ENCODE measurements at regions not wholly inside any gene's neighbourhood (a gene's known extent, or its start where the extent isn't known, plus 50 kb on each side); places are given as distances from the start of the nearest gene placed in this dataset.

GRCh38 chr4:145988628-145989027, 50.0 kb upstream of the ZNF827 start:
- TF ChIP-seq POLR2A (IDR thresholded peaks at IDR 0.05): no peak
- TF ChIP-seq, protein P1, sequence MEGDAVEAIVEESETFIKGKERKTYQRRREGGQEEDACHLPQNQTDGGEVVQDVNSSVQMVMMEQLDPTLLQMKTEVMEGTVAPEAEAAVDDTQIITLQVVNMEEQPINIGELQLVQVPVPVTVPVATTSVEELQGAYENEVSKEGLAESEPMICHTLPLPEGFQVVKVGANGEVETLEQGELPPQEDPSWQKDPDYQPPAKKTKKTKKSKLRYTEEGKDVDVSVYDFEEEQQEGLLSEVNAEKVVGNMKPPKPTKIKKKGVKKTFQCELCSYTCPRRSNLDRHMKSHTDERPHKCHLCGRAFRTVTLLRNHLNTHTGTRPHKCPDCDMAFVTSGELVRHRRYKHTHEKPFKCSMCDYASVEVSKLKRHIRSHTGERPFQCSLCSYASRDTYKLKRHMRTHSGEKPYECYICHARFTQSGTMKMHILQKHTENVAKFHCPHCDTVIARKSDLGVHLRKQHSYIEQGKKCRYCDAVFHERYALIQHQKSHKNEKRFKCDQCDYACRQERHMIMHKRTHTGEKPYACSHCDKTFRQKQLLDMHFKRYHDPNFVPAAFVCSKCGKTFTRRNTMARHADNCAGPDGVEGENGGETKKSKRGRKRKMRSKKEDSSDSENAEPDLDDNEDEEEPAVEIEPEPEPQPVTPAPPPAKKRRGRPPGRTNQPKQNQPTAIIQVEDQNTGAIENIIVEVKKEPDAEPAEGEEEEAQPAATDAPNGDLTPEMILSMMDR (IDR thresholded peaks at IDR 0.05): no peak
- no peak for TF ChIP-seq POLR2AphosphoS5 (IDR thresholded peaks at IDR 0.05)
- no peak for TF ChIP-seq EP300 (IDR thresholded peaks at IDR 0.05; ENCODE audit: low read depth)
